OCI-LY1 (cell line): ENCODE measurements at regions not wholly inside any gene's neighbourhood (a gene's known extent, or its start where the extent isn't known, plus 50 kb on each side); places are given as distances from the start of the nearest gene placed in this dataset.

ENCODE experiments used
- H2AFZ ChIP-seq: fragments of 200-600 bp; sonication (generic), shearing (Covaris generic); 2 replicates; pipeline ENCODE4 v1.6.0; 2014; ENCODE audit warnings: antibody characterized with exemption, mild to moderate bottlenecking, low read length
- H3F3A ChIP-seq: fragments of 200-600 bp; sonication (generic), shearing (Covaris generic); 2 replicates; pipeline ENCODE4 v1.6.0; 2014; ENCODE audit warnings: mild to moderate bottlenecking, antibody characterized with exemption, low read length, moderate library complexity; ENCODE audit not compliant: insufficient read depth
- H3K27ac ChIP-seq: fragments of 200-600 bp; sonication (generic); 2 replicates; pipeline ENCODE4 v1.5.1; 2014; ENCODE audit warnings: low read length, mixed run types, mild to moderate bottlenecking, low read depth; ENCODE audit not compliant: poor library complexity, severe bottlenecking
- H3K27me3 ChIP-seq: fragments of 200-600 bp; sonication (generic); 2 replicates; pipeline ENCODE4 v1.6.0; 2014; ENCODE audit warnings: antibody characterized with exemption, mild to moderate bottlenecking, low read length, moderate library complexity; ENCODE audit not compliant: insufficient read depth
- H3K36me3 ChIP-seq: fragments of 200-600 bp; sonication (generic); 2 replicates; pipeline ENCODE4 v1.6.1; 2014; ENCODE audit warnings: mild to moderate bottlenecking, antibody characterized with exemption, low read length, moderate library complexity, mixed read lengths; ENCODE audit not compliant: insufficient read depth
- H3K4me1 ChIP-seq: fragments of 200-600 bp; sonication (generic); 2 replicates; pipeline ENCODE4 v1.5.1; 2014; ENCODE audit warnings: mild to moderate bottlenecking, low read length, moderate library complexity; ENCODE audit not compliant: insufficient read depth, severe bottlenecking
- H3K4me2 ChIP-seq: fragments of 200-600 bp; sonication (generic), shearing (Covaris generic); 2 replicates; pipeline ENCODE4 v1.6.1; 2014; ENCODE audit warnings: low read length
- H3K4me3 ChIP-seq: fragments of 200-600 bp; sonication (generic); 2 replicates; pipeline ENCODE4 v1.5.1; 2014; ENCODE audit warnings: low read length, low read depth, mild to moderate bottlenecking, mixed read lengths; ENCODE audit not compliant: poor library complexity, severe bottlenecking
- H3K79me2 ChIP-seq: fragments of 200-600 bp; shearing (Covaris generic); 2 replicates; pipeline ENCODE4 v1.6.1; 2016; ENCODE audit warnings: mixed run types, low read length, mixed read lengths; ENCODE audit not compliant: insufficient read depth
- H3K9ac ChIP-seq: fragments of 200-600 bp; sonication (generic), shearing (Covaris generic); 2 replicates; pipeline ENCODE4 v1.6.1; 2014; ENCODE audit warnings: mild to moderate bottlenecking, low read length, mixed read lengths
- H3K9me2 ChIP-seq: fragments of 200-600 bp; sonication (generic), shearing (Covaris generic); 2 replicates; pipeline ENCODE4 v1.6.1; 2014; ENCODE audit warnings: low read depth, mild to moderate bottlenecking, low read length, mixed read lengths
- H3K9me3 ChIP-seq: fragments of 200-600 bp; shearing (Covaris generic); 2 replicates; pipeline ENCODE4 v1.6.1; 2014; ENCODE audit warnings: low read length, mixed read lengths
- H4K20me1 ChIP-seq: fragments of 200-600 bp; sonication (generic), shearing (Covaris generic); 2 replicates; pipeline ENCODE4 v1.6.0; 2016; ENCODE audit warnings: mild to moderate bottlenecking, low read length; ENCODE audit not compliant: insufficient read depth
- CTCF ChIP-seq: fragments of 200-600 bp; sonication (generic), shearing (Covaris generic); IDR thresholded peaks from 2 replicates; pipeline ENCODE4 v1.5.1; 2017; ENCODE audit warnings: mild to moderate bottlenecking, antibody characterized with exemption, low read length, moderate library complexity, mixed read lengths
- EZH2 ChIP-seq: fragments of 200-600 bp; sonication (generic), shearing (Covaris generic); IDR thresholded peaks from 2 replicates; pipeline ENCODE4 v1.8.0; 2017; ENCODE audit warnings: borderline replicate concordance, mixed run types, mild to moderate bottlenecking, antibody characterized with exemption, low read length, moderate library complexity, mixed read lengths

GRCh38 chr18:78918707-78919106 is 60.9 kb upstream of the SALL3 start:
- Histone ChIP-seq H3K79me2 (no peaks in the 10 kb centered on the region), H3K4me1 (no peaks in the 10 kb centered on the region), H3K27ac (no peak overlapping the region), H4K20me1 (no peaks in the 10 kb centered on the region), H3F3A (no peaks in the 10 kb centered on the region), H2AFZ (no peak overlapping the region), H3K36me3 (no peaks in the 10 kb centered on the region), H3K9me2 (no peaks in the 10 kb centered on the region), H3K27me3 (no peaks in the 10 kb centered on the region), H3K9me3 (no peaks in the 10 kb centered on the region), H3K9ac (no peak overlapping the region), H3K4me3 (no peak overlapping the region), H3K4me2 (no peak overlapping the region)
- no peak for TF ChIP-seq CTCF
- TF ChIP-seq EZH2: no peak

- Histone ChIP-seq H2AFZ (no peak overlapping the region), H3K9ac (no peak overlapping the region), H3K9me2 (no peaks in the 10 kb centered on the region), H3K4me1 (no peaks in the 10 kb centered on the region), H3K36me3 (no peaks in the 10 kb centered on the region), H3F3A (no peaks in the 10 kb centered on the region), H3K79me2 (no peaks in the 10 kb centered on the region), H3K9me3 (no peaks in the 10 kb centered on the region), H3K27me3 (no peaks in the 10 kb centered on the region), H3K27ac (no peak overlapping the region), H4K20me1 (no peaks in the 10 kb centered on the region), H3K4me2 (no peak overlapping the region), H3K4me3 (no peak overlapping the region)
- TF ChIP-seq CTCF (no peak), EZH2 (no peak)
These were observed 59.7 kb upstream of the SALL3 start for GRCh38 chr18:78919956-78920355.

GRCh38 chr18:78920456-78921138 is 59.0 kb upstream of the SALL3 start:
- Histone ChIP-seq H3K4me2 (no peak overlapping the region), H3K4me3 (no peak overlapping the region), H3K36me3 (no peaks in the 10 kb centered on the region), H3F3A (no peaks in the 10 kb centered on the region), H3K27ac (no peak overlapping the region), H3K9me2 (no peaks in the 10 kb centered on the region), H4K20me1 (no peaks in the 10 kb centered on the region), H3K4me1 (no peaks in the 10 kb centered on the region), H3K27me3 (no peaks in the 10 kb centered on the region), H2AFZ (no peak overlapping the region), H3K9ac (no peak overlapping the region), H3K9me3 (no peaks in the 10 kb centered on the region), H3K79me2 (no peaks in the 10 kb centered on the region)
- TF ChIP-seq EZH2 (no peak), CTCF (no peak)
